ENCODE measurements at regions not wholly inside any gene's neighbourhood (a gene's known extent, or its start where the extent isn't known, plus 50 kb on each side); places are given as distances from the start of the nearest gene placed in this dataset.
"Not testable (repeated sequence)": the region's sequence is repeated elsewhere in the genome, so short reads cannot be mapped to it uniquely, and the experiment has no call there.

GRCh38 chr13:63287926-63288325 is 1872.3 kb upstream of the PCDH20 start:
- TF ChIP-seq CTCF (IDR thresholded peaks at IDR 0.05), result no peak
- peaks cover 15% of the 10 kb centered on the region for H3K4me1 Mint-ChIP-seq (ENCODE audit: low read depth)
- DNase-seq (ENCODE audit: low spot score), result no peak
- peaks cover 24% of the 10 kb centered on the region for H3K9me3 Mint-ChIP-seq (ENCODE audit: low read depth)
- no peaks in the 10 kb centered on the region for H3K27me3 Mint-ChIP-seq (ENCODE audit: low read depth)
- peak overlapping the region; percentile 67 for H3K27ac Mint-ChIP-seq (ENCODE audit: unreplicated experiment)
- H3K36me3 Mint-ChIP-seq (ENCODE audit: low read depth), result peaks cover 9% of the 10 kb centered on the region
- no peak overlapping the region for H3K4me3 Mint-ChIP-seq (ENCODE audit: unreplicated experiment)

DNA sequence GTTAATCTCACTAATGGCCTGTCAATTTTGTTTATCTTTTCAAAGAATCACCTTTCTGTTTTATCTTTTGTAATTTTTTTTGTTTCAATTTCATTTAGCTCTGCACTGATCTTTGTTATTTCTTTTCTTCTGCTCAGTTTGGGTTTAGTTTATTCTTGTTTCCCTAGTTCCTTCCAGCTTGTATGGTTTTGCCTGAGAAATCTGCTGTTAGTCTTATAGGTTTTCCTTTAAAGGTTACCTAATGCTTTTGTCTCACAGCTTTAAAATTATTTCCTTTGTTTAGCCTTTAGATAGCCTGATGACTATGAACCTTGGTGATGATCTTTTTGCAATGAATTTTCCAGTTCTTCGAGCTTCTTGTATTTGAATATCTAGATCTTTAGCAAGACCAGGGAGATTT is 1869.8 kb upstream of the PCDH20 start:
- no peak overlapping the region for H3K27ac Mint-ChIP-seq (ENCODE audit: unreplicated experiment)
- H3K27me3 Mint-ChIP-seq (ENCODE audit: low read depth), result no peaks in the 10 kb centered on the region
- peaks cover 12% of the 10 kb centered on the region for H3K36me3 Mint-ChIP-seq (ENCODE audit: low read depth)
- H3K4me1 Mint-ChIP-seq (ENCODE audit: low read depth), result peaks cover 15% of the 10 kb centered on the region
- no peak for TF ChIP-seq CTCF (IDR thresholded peaks at IDR 0.05)
- peaks cover 31% of the 10 kb centered on the region for H3K9me3 Mint-ChIP-seq (ENCODE audit: low read depth)
- DNase-seq (ENCODE audit: low spot score), result no peak
- no peak overlapping the region for H3K4me3 Mint-ChIP-seq (ENCODE audit: unreplicated experiment)

GRCh38 chr13:63279136-63279535 is 1863.5 kb upstream of the PCDH20 start:
- Mint-ChIP-seq H3K4me1 (ENCODE audit: low read depth) (no peaks in the 10 kb centered on the region), H3K27me3 (ENCODE audit: low read depth) (no peaks in the 10 kb centered on the region), H3K9me3 (ENCODE audit: low read depth) (peaks cover 51% of the 10 kb centered on the region), H3K27ac (ENCODE audit: unreplicated experiment) (no peak overlapping the region), H3K36me3 (ENCODE audit: low read depth) (peaks cover 12% of the 10 kb centered on the region), H3K4me3 (ENCODE audit: unreplicated experiment) (no peak overlapping the region)
- no peak for TF ChIP-seq CTCF (IDR thresholded peaks at IDR 0.05)
- DNase-seq (ENCODE audit: low spot score), result no peak

- H3K9me3 Mint-ChIP-seq (ENCODE audit: low read depth), result peaks cover 29% of the 10 kb centered on the region
- no peak overlapping the region for H3K4me3 Mint-ChIP-seq (ENCODE audit: unreplicated experiment)
- H3K27me3 Mint-ChIP-seq (ENCODE audit: low read depth), result no peaks in the 10 kb centered on the region
- H3K36me3 Mint-ChIP-seq (ENCODE audit: low read depth), result peaks cover 7% of the 10 kb centered on the region
- no peak overlapping the region for H3K27ac Mint-ChIP-seq (ENCODE audit: unreplicated experiment)
- DNase-seq (ENCODE audit: low spot score), result no peak
- no peaks in the 10 kb centered on the region for H3K4me1 Mint-ChIP-seq (ENCODE audit: low read depth)
- TF ChIP-seq CTCF (IDR thresholded peaks at IDR 0.05), result no peak
Observed at GRCh38 chr13:63274772-63275171, 1859.1 kb upstream of the PCDH20 start.

DNA sequence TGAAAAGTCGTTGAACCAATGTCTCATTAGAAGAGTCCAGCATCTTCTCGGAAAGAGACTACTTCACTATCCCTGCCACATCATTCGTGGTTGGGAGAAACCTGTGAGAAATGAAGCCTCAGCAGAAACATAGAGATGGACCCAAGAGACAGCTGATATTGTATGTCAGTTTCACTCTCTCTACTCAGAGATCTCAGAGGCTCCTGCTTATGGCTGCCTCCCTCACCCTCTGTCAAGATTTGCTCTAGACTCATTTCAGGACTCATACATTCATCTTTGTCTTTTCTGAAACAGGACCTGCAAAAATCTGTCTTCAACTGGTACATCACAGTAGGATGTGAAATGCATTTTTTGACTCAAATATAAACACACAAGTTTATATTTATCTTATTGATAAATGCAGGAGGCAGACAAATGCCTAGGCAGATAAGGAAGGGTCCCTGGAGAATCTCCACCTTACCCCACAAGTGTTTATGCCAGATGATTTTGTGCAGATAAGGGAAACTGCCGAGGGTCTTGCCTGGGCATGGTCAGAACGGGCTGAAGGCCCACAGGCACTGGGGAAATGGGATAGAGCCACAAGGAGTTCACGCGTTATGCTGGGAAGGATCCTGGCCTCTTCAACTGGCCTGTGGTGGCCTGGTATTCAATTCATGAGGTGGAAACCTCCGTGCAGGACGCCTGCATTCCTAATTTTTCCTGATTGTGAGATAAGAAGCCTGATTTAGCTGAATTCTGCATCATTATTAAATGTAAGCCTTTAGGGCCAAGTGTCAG is 1834.0 kb upstream of the PCDH20 start:
- H3K4me3 Mint-ChIP-seq (ENCODE audit: unreplicated experiment), result no peak overlapping the region
- H3K27me3 Mint-ChIP-seq (ENCODE audit: low read depth), result no peaks in the 10 kb centered on the region
- DNase-seq (ENCODE audit: low spot score), result no peak
- H3K27ac Mint-ChIP-seq (ENCODE audit: unreplicated experiment), result no peak overlapping the region
- H3K9me3 Mint-ChIP-seq (ENCODE audit: low read depth), result no peaks in the 10 kb centered on the region
- no peaks in the 10 kb centered on the region for H3K36me3 Mint-ChIP-seq (ENCODE audit: low read depth)
- no peak for TF ChIP-seq CTCF (IDR thresholded peaks at IDR 0.05)
- H3K4me1 Mint-ChIP-seq (ENCODE audit: low read depth), result no peaks in the 10 kb centered on the region

DNA sequence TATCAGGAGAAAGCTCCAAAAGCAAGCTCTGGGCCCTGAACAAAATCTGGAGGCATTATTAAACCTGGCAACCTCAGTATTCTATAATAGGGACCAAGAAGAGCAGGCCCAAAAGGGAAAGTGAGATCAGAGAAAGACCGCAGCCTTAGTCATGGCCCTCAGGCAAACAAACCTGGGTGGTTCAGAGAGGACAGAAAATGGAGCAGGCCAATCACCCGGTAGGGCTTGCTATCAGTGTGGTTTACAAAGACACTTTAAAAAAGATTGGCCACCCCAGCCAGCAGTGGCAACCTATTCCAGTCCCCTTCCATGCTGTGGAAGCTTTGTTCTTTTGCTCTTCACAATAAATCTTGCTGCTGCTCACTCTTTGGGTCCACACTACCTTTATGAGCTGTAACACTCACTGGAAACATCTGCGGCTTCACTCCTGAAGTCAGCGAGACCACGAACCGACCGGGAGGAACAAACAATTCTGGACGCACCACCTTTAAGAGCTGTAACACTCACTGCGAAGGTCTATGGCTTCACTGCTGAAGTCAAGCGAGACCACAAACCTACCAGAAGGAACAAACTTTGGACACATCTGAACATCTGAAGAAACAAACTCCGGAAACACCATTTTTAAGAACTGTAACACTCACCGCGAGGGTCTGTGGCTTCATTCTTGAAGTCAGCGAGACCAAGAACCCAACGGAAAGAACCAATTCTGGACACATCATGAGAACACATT is 1821.2 kb upstream of the PCDH20 start:
- H3K9me3 Mint-ChIP-seq (ENCODE audit: low read depth), result peaks cover 12% of the 10 kb centered on the region
- H3K36me3 Mint-ChIP-seq (ENCODE audit: low read depth); H3K27me3 Mint-ChIP-seq (ENCODE audit: low read depth); DNase-seq (ENCODE audit: low spot score); H3K27ac Mint-ChIP-seq (ENCODE audit: unreplicated experiment); H3K4me3 Mint-ChIP-seq (ENCODE audit: unreplicated experiment); H3K4me1 Mint-ChIP-seq (ENCODE audit: low read depth): not testable (repeated sequence)

- H3K9me3 Mint-ChIP-seq (ENCODE audit: low read depth); DNase-seq (ENCODE audit: low spot score); H3K4me1 Mint-ChIP-seq (ENCODE audit: low read depth); H3K36me3 Mint-ChIP-seq (ENCODE audit: low read depth); H3K4me3 Mint-ChIP-seq (ENCODE audit: unreplicated experiment); H3K27ac Mint-ChIP-seq (ENCODE audit: unreplicated experiment); H3K27me3 Mint-ChIP-seq (ENCODE audit: low read depth): not testable (repeated sequence)
Observed at GRCh38 chr13:63218596-63218995, 1802.9 kb upstream of the PCDH20 start.
